ENCODE measurements at regions not wholly inside any gene's neighbourhood (a gene's known extent, or its start where the extent isn't known, plus 50 kb on each side); places are given as distances from the start of the nearest gene placed in this dataset.

DNA sequence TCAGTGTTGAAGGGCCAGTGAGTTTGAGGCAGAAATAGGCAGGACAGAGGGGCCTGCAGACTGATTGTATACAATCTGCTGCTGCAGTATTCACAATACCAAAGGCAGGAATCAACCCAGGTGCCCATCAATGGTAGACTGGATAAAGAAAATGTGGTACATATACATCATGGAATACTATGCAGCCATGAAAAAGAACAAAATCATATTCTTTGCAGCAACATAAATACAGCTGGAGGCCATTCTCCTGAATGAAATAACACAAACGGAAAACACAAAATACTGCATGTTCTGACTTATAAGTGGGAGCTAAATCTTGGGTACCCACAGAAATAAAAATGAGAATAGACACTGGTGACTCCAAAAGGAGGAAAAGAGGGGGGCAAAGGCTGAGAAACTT lies 485.1 kb downstream of the XYLT1 start:
- 6% methylated on average over 1 of the region's 1 CpG for WGBS (ENCODE audit: missing lambda C conversion rate)
- Histone ChIP-seq H3K4me1 (no peaks in the 10 kb centered on the region), H3K9me3 (no peaks in the 10 kb centered on the region), H3K4me3 (no peak overlapping the region), H3K4me2 (no peak overlapping the region), H3K27ac (no peak overlapping the region)
- FAIRE-seq (no peak), DNase-seq (ENCODE audit: low read depth in 1 of 2, low spot score in 1 of 2) (no peak), ATAC-seq (no peak)
- ChIA-PET CTCF (no interaction called here), POLR2A (no interaction called here)
- TF ChIP-seq MAZ (IDR thresholded peaks at IDR 0.05; ENCODE audit: borderline replicate concordance, low read depth, low read length) (no peak), ESRRA (IDR thresholded peaks at IDR 0.05; ENCODE audit: borderline replicate concordance, low read length) (no peak), ZFP36 (IDR thresholded peaks at IDR 0.05; ENCODE audit: borderline replicate concordance, partially characterized antibody) (no peak), EHMT2 (IDR thresholded peaks at IDR 0.05; ENCODE audit: low read depth) (no peak), RAD21 (conservative IDR thresholded peaks at IDR 0.05 in 1 of 2, IDR thresholded peaks at IDR 0.05 in 1 of 2) (no peak), GATA3 (IDR thresholded peaks at IDR 0.05; ENCODE audit: borderline replicate concordance) (no peak), POLR2A (IDR thresholded peaks at IDR 0.05; ENCODE audit: low read length) (no peak), CHD2 (IDR thresholded peaks at IDR 0.05; ENCODE audit: low read length, partially characterized antibody) (no peak)
- TF ChIP-seq, protein P1, sequence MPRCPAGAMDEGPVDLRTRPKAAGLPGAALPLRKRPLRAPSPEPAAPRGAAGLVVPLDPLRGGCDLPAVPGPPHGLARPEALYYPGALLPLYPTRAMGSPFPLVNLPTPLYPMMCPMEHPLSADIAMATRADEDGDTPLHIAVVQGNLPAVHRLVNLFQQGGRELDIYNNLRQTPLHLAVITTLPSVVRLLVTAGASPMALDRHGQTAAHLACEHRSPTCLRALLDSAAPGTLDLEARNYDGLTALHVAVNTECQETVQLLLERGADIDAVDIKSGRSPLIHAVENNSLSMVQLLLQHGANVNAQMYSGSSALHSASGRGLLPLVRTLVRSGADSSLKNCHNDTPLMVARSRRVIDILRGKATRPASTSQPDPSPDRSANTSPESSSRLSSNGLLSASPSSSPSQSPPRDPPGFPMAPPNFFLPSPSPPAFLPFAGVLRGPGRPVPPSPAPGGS (IDR thresholded peaks at IDR 0.05), result no peak
- TF ChIP-seq, protein P2, sequence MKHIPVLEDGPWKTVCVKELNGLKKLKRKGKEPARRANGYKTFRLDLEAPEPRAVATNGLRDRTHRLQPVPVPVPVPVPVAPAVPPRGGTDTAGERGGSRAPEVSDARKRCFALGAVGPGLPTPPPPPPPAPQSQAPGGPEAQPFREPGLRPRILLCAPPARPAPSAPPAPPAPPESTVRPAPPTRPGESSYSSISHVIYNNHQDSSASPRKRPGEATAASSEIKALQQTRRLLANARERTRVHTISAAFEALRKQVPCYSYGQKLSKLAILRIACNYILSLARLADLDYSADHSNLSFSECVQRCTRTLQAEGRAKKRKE (CRISPR knock-in tag; IDR thresholded peaks at IDR 0.05; ENCODE audit: low read depth), result no peak
- TF ChIP-seq, protein P3, sequence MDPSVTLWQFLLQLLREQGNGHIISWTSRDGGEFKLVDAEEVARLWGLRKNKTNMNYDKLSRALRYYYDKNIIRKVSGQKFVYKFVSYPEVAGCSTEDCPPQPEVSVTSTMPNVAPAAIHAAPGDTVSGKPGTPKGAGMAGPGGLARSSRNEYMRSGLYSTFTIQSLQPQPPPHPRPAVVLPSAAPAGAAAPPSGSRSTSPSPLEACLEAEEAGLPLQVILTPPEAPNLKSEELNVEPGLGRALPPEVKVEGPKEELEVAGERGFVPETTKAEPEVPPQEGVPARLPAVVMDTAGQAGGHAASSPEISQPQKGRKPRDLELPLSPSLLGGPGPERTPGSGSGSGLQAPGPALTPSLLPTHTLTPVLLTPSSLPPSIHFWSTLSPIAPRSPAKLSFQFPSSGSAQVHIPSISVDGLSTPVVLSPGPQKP (IDR thresholded peaks at IDR 0.05; ENCODE audit: low read depth, low read length), result no peak
- TF ChIP-seq, protein P4, sequence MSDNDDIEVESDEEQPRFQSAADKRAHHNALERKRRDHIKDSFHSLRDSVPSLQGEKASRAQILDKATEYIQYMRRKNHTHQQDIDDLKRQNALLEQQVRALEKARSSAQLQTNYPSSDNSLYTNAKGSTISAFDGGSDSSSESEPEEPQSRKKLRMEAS (IDR thresholded peaks at IDR 0.05), result no peak

DNA sequence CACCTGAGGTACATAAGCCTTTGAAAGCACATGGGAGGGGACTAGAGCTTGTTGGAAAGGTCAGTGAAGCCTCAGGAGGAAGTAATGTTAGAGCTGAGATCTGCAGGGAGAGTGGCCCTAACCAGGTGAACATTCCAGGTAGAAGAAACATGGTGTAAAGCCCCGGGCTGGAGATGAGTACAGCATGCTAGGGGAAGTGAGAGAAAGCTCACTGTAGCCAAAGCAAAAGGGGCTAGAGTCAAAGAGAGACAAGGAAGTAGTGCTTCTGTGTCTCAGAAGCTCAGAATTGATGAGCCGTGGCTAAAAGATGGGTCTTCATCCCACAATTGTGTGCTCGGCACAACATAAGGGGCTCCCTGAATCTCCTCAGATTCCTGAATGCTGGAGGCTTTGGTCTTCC lies 481.8 kb downstream of the XYLT1 start:
- Histone ChIP-seq H3K4me3 (no peak overlapping the region), H3K9me3 (no peaks in the 10 kb centered on the region), H3K4me2 (no peak overlapping the region), H3K4me1 (no peaks in the 10 kb centered on the region), H3K27ac (no peak overlapping the region)
- WGBS (ENCODE audit: missing lambda C conversion rate), result 27% methylated on average over 3 of the region's 3 CpGs
- CTCF ChIA-PET, result interaction anchor here (0.6 kb wide), 1 partner anchor 128 kb away, joined by 3 read pairs; no protein-coding TSS in a partner anchor
- FAIRE-seq, result no peak
- POLR2A ChIA-PET, result no interaction called here
- TF ChIP-seq, protein P5, sequence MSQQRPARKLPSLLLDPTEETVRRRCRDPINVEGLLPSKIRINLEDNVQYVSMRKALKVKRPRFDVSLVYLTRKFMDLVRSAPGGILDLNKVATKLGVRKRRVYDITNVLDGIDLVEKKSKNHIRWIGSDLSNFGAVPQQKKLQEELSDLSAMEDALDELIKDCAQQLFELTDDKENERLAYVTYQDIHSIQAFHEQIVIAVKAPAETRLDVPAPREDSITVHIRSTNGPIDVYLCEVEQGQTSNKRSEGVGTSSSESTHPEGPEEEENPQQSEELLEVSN (IDR thresholded peaks at IDR 0.05; ENCODE audit: borderline replicate concordance, low read depth), result no peak
- TF ChIP-seq, protein P6, sequence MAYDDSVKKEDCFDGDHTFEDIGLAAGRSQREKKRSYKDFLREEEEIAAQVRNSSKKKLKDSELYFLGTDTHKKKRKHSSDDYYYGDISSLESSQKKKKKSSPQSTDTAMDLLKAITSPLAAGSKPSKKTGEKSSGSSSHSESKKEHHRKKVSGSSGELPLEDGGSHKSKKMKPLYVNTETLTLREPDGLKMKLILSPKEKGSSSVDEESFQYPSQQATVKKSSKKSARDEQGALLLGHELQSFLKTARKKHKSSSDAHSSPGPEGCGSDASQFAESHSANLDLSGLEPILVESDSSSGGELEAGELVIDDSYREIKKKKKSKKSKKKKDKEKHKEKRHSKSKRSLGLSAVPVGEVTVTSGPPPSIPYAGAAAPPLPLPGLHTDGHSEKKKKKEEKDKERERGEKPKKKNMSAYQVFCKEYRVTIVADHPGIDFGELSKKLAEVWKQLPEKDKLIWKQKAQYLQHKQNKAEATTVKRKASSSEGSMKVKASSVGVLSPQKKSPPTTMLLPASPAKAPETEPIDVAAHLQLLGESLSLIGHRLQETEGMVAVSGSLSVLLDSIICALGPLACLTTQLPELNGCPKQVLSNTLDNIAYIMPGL (CRISPR knock-in tag; IDR thresholded peaks at IDR 0.05; ENCODE audit: borderline replicate concordance), result no peak
- TF ChIP-seq CHD4 (IDR thresholded peaks at IDR 0.05; ENCODE audit: borderline replicate concordance) (no peak), RAD21 (conservative IDR thresholded peaks at IDR 0.05 in 1 of 2, IDR thresholded peaks at IDR 0.05 in 1 of 2) (no peak), EHF (CRISPR knock-in tag; IDR thresholded peaks at IDR 0.05) (no peak), POLR2A (IDR thresholded peaks at IDR 0.05; ENCODE audit: low read length) (no peak), JUNB (IDR thresholded peaks at IDR 0.05) (no peak), RARB (CRISPR knock-in tag; IDR thresholded peaks at IDR 0.05) (no peak), JUN (IDR thresholded peaks at IDR 0.05) (no peak), SREBF2 (IDR thresholded peaks at IDR 0.05) (no peak), RFX5 (IDR thresholded peaks at IDR 0.05) (no peak), HOXB5 (CRISPR knock-in tag; IDR thresholded peaks at IDR 0.05) (no peak), FOSL2 (IDR thresholded peaks at IDR 0.05) (no peak), FOSL2 (CRISPR knock-in tag; IDR thresholded peaks at IDR 0.05) (no peak), SMC3 (IDR thresholded peaks at IDR 0.05) (no peak), EHMT2 (IDR thresholded peaks at IDR 0.05; ENCODE audit: low read depth) (no peak)
- TF ChIP-seq, protein P7, sequence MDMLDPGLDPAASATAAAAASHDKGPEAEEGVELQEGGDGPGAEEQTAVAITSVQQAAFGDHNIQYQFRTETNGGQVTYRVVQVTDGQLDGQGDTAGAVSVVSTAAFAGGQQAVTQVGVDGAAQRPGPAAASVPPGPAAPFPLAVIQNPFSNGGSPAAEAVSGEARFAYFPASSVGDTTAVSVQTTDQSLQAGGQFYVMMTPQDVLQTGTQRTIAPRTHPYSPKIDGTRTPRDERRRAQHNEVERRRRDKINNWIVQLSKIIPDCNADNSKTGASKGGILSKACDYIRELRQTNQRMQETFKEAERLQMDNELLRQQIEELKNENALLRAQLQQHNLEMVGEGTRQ (IDR thresholded peaks at IDR 0.05), result no peak
- TF ChIP-seq, protein P8, sequence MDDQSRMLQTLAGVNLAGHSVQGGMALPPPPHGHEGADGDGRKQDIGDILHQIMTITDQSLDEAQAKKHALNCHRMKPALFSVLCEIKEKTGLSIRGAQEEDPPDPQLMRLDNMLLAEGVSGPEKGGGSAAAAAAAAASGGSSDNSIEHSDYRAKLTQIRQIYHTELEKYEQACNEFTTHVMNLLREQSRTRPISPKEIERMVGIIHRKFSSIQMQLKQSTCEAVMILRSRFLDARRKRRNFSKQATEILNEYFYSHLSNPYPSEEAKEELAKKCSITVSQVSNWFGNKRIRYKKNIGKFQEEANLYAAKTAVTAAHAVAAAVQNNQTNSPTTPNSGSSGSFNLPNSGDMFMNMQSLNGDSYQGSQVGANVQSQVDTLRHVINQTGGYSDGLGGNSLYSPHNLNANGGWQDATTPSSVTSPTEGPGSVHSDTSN (IDR thresholded peaks at IDR 0.05), result no peak
- DNase-seq (ENCODE audit: low read depth in 1 of 2, low spot score in 1 of 2), result no peak
- no peak for ATAC-seq
